HepG2 (cell line): ENCODE measurements at regions not wholly inside any gene's neighbourhood (a gene's known extent, or its start where the extent isn't known, plus 50 kb on each side); places are given as distances from the start of the nearest gene placed in this dataset.

ENCODE experiments used
- ATAC-seq: fragments of 200-7000 bp; cut with Tn5 transposase; 3 replicates; pipeline ENCODE4 v1.9.1; 2020; ENCODE audit warnings: mild to moderate bottlenecking, moderate library complexity
- BruUV-seq: library from RNA; stranded (reverse); fragments of 400-500 nt; replicated peaks from 2 replicates; lab custom pipeline; 2021; lab: Mats Ljungman, UMichigan
- CTCF ChIA-PET: fragments of 300-600 bp; formaldehyde crosslinking; extraction: SDS; loops from one replicate; lab custom pipeline; 2021; ENCODE audit warnings: low total read pairs, inconsistent platforms, low intra/inter-chr PET ratio; lab: Yijun Ruan, JAX
- POLR2A ChIA-PET: fragments of 350-600 bp; sonication (Branson Sonifier 250); formaldehyde crosslinking; loops from one replicate; lab custom pipeline; 2020; ENCODE audit warnings: antibody characterized with exemption, inconsistent platforms; lab: Yijun Ruan, JAX
- DNase-seq: peaks from one replicate; pipeline ENCODE4 v3.0.0-alpha.2; 2015; ENCODE audit warnings: low spot score
- FAIRE-seq: peaks from 3 replicates; lab custom pipeline; 2011; peaks lifted over from hg19 to GRCh38; lab: Jason Lieb, UNC
- H2AFZ ChIP-seq: one replicate; pipeline ENCODE4 v1.6.1; 2011; ENCODE audit warnings: low read length, inconsistent platforms
- H3K27ac ChIP-seq: fragments of 300-600 bp; 3 replicates; pipeline ENCODE4 v1.8.0; 2011; ENCODE audit warnings: mixed run types, mild to moderate bottlenecking, mixed read lengths, low read length, inconsistent platforms; ENCODE audit not compliant: insufficient read depth; ENCODE audit errors: extremely low read length
- H3K27me3 ChIP-seq, 2 experiments: fragments of 200-600 bp in 1 of 2; 2 replicates in 1 of 2; 3 replicates in 1 of 2; pipeline versions ENCODE4 v1.6.0 to v1.8.0; 2011; ENCODE audit warnings: low read length in 2 of 2, mild to moderate bottlenecking in 2 of 2, moderate library complexity in 2 of 2, inconsistent platforms in 1 of 2; ENCODE audit not compliant: insufficient read depth in 2 of 2, control insufficient read depth in 1 of 2
- H3K36me3 ChIP-seq, 2 experiments: fragments of 200-600 bp in 1 of 2; replicated peaks in 1 of 2; 2 replicates in 1 of 2; 3 replicates in 1 of 2; pipeline versions ENCODE4 v1.5.1 to v1.8.0; 2011; ENCODE audit warnings: low read length in 2 of 2, inconsistent platforms in 1 of 2; ENCODE audit not compliant: insufficient read depth in 2 of 2, control insufficient read depth in 1 of 2
- H3K4me1 ChIP-seq: 2 replicates; pipeline ENCODE4 v1.5.1; 2012; ENCODE audit warnings: low read length, inconsistent platforms; ENCODE audit not compliant: insufficient read depth
- H3K4me2 ChIP-seq: 2 replicates; pipeline ENCODE4 v1.6.0; 2011; ENCODE audit warnings: low read depth, low read length, inconsistent platforms
- H3K4me3 ChIP-seq, 3 experiments: fragments of 200-600 bp in 1 of 3; sonication (generic), shearing (Covaris generic) in 1 of 3; replicated peaks in 1 of 3; 2 replicates each; pipeline ENCODE4 v1.5.1; 2011 to 2016; ENCODE audit warnings: low read length in 3 of 3, inconsistent platforms in 2 of 3, low read depth in 2 of 3, mild to moderate bottlenecking in 2 of 3, control low read depth in 1 of 3, mixed read lengths in 1 of 3; ENCODE audit not compliant: insufficient read depth in 1 of 3
- H3K79me2 ChIP-seq: one replicate; pipeline ENCODE4 v1.6.1; 2011; ENCODE audit warnings: low read length, inconsistent platforms; ENCODE audit not compliant: insufficient read depth
- H3K9ac ChIP-seq: 2 replicates; pipeline ENCODE4 v1.6.0; 2011; ENCODE audit warnings: mild to moderate bottlenecking, low read depth, low read length, inconsistent platforms; ENCODE audit not compliant: insufficient read depth
- H3K9me3 ChIP-seq: 2 replicates; pipeline ENCODE4 v1.5.1; 2012; ENCODE audit warnings: mild to moderate bottlenecking, low read length
- H4K20me1 ChIP-seq: 2 replicates; pipeline ENCODE4 v1.6.0; 2011; ENCODE audit warnings: inconsistent platforms, mild to moderate bottlenecking, low read length, moderate library complexity; ENCODE audit not compliant: insufficient read depth
- ATF2 ChIP-seq: sonication (generic); formaldehyde crosslinking; IDR thresholded peaks from 2 replicates; pipeline ENCODE4 v1.4.0; 2020; ENCODE audit warnings: missing genetic modification reagents
- CREB1 ChIP-seq, 2 experiments: fragments of 450-650 bp in 1 of 2; IDR thresholded peaks; 2 replicates each; pipeline ENCODE4 v1.6.1; 2016 to 2017; ENCODE audit warnings: control low read depth in 1 of 2, mild to moderate bottlenecking in 1 of 2, missing compliant biosample characterization in 1 of 2, missing genetic modification characterization in 1 of 2
- DZIP1 ChIP-seq: sonication (generic); formaldehyde crosslinking; IDR thresholded peaks from 2 replicates; pipeline ENCODE4 v1.5.0; 2020; ENCODE audit warnings: mild to moderate bottlenecking, missing genetic modification reagents
- FOXA1 ChIP-seq, 2 experiments: fragments of 450-650 bp in 1 of 2; sonication (generic) in 1 of 2; formaldehyde crosslinking in 1 of 2; IDR thresholded peaks; 2 replicates each; pipeline versions ENCODE4 v1.4.0 to v1.6.1; 2016 to 2020; ENCODE audit warnings: missing genetic modification reagents in 1 of 2
- STAT5B ChIP-seq: sonication (generic); formaldehyde crosslinking; IDR thresholded peaks from 2 replicates; pipeline ENCODE4 v1.4.0; 2020; ENCODE audit warnings: missing genetic modification reagents
- TRAFD1 ChIP-seq: sonication (generic); formaldehyde crosslinking; IDR thresholded peaks from 2 replicates; pipeline ENCODE4 v1.5.1; 2020; ENCODE audit warnings: missing genetic modification reagents, mild to moderate bottlenecking, borderline replicate concordance
- TSC22D2 ChIP-seq: sonication (generic); formaldehyde crosslinking; IDR thresholded peaks from 2 replicates; pipeline ENCODE4 v1.5.1; 2020; ENCODE audit warnings: missing genetic modification reagents, mild to moderate bottlenecking, borderline replicate concordance
- ZNF317 ChIP-seq: sonication (generic); formaldehyde crosslinking; IDR thresholded peaks from 2 replicates; pipeline ENCODE4 v1.5.0; 2020; ENCODE audit warnings: mild to moderate bottlenecking, missing genetic modification reagents
- ZNF33B ChIP-seq: sonication (generic); formaldehyde crosslinking; IDR thresholded peaks from 2 replicates; pipeline ENCODE4 v1.5.1; 2020; ENCODE audit warnings: mild to moderate bottlenecking, missing genetic modification reagents
- ZNF343 ChIP-seq: sonication (generic); formaldehyde crosslinking; IDR thresholded peaks from 2 replicates; pipeline ENCODE4 v1.4.0; 2020; ENCODE audit warnings: mild to moderate bottlenecking, missing genetic modification reagents
- ZNF468 ChIP-seq: sonication (generic); formaldehyde crosslinking; IDR thresholded peaks from 2 replicates; pipeline ENCODE4 v1.8.0; 2022; ENCODE audit warnings: mild to moderate bottlenecking, moderate library complexity, missing genetic modification reagents
- in situ Hi-C: cut with HindIII; loops from 2 replicates; pipeline ENCODE4 v1.10.0; 2017; ENCODE audit warnings: low pct_unique_long_range_greater_than_20kb; ENCODE audit not compliant: extremely low pct_ligation_motif_present
- intact Hi-C: fragments of 100-400 bp; cut with micrococcal nuclease; formaldehyde crosslinking; loops from one replicate; pipeline ENCODE4 v1.10.0; 2022; ENCODE audit not compliant: unreplicated experiment

GRCh38 chr3:18946524-18946923 is 201.8 kb upstream of the KCNH8 start (continued):
- no peak for TF ChIP-seq ZNF343 (CRISPR knock-in tag)

GRCh38 chr3:18937574-18937973 is 210.7 kb upstream of the KCNH8 start:
- Histone ChIP-seq H4K20me1 (no peaks in the 10 kb centered on the region), H3K27ac (no peak overlapping the region), H3K4me3 (no peak overlapping the region), H2AFZ (no peak overlapping the region), H3K9ac (no peak overlapping the region), H3K4me1 (no peaks in the 10 kb centered on the region), H3K4me2 (no peak overlapping the region), H3K9me3 (no peaks in the 10 kb centered on the region), H3K27me3 (no peaks in the 10 kb centered on the region), H3K36me3 (no peaks in the 10 kb centered on the region), H3K79me2 (no peaks in the 10 kb centered on the region)
- FAIRE-seq: no peak
- no peak for DNase-seq
- no peak for ATAC-seq
- in situ Hi-C loops (no loop called here), intact Hi-C loops (no loop called here)
- CTCF ChIA-PET: no interaction called here
- BruUV-seq: no TSS peak
- POLR2A ChIA-PET: no interaction called here
- no peak for TF ChIP-seq ZNF317
- no peak for TF ChIP-seq ATF2 (CRISPR knock-in tag)
- TF ChIP-seq TSC22D2: no peak
- no peak for TF ChIP-seq CREB1 (IDR thresholded peaks at IDR 0.05)
- TF ChIP-seq CREB1 (CRISPR knock-in tag; IDR thresholded peaks at IDR 0.05): no peak
- no peak for TF ChIP-seq TRAFD1 (CRISPR knock-in tag)
- no peak for TF ChIP-seq ZNF468
- no peak for TF ChIP-seq FOXA1 (IDR thresholded peaks at IDR 0.05)
- TF ChIP-seq FOXA1 (CRISPR knock-in tag; IDR thresholded peaks at IDR 0.05): no peak
- TF ChIP-seq ZNF33B (CRISPR knock-in tag): no peak
- no peak for TF ChIP-seq STAT5B (CRISPR knock-in tag)
- no peak for TF ChIP-seq DZIP1 (CRISPR knock-in tag)
